RKO (cell line): ENCODE measurements at regions not wholly inside any gene's neighbourhood (a gene's known extent, or its start where the extent isn't known, plus 50 kb on each side); places are given as distances from the start of the nearest gene placed in this dataset.
"Not testable (repeated sequence)": the region's sequence is repeated elsewhere in the genome, so short reads cannot be mapped to it uniquely, and the experiment has no call there.

Source experiments
- DNase-seq: peaks from one replicate; pipeline ENCODE4 v3.0.0-alpha.2; 2016; ENCODE audit warnings: low spot score

GRCh38 chr19:28386066-28386465 is 826.9 kb downstream of the UQCRFS1 start:
- no peak for DNase-seq

- peak; percentile 8 for DNase-seq
These were observed 835.9 kb downstream of the UQCRFS1 start for GRCh38 chr19:28377077-28377476.

- DNase-seq, result no peak
These were observed 838.0 kb downstream of the UQCRFS1 start for GRCh38 chr19:28374971-28375370.

- no peak for DNase-seq
These were observed 840.2 kb downstream of the UQCRFS1 start for GRCh38 chr19:28372576-28373247.

GRCh38 chr19:28367146-28367545 is 845.8 kb downstream of the UQCRFS1 start:
- no peak for DNase-seq

GRCh38 chr19:28363254-28363653 is 849.7 kb downstream of the UQCRFS1 start:
- no peak for DNase-seq

GRCh38 chr19:28359431-28360414 is 853.2 kb downstream of the UQCRFS1 start:
- DNase-seq, result no peak

- DNase-seq, result no peak
These were observed 854.3 kb downstream of the UQCRFS1 start for GRCh38 chr19:28358633-28359032.

- DNase-seq, result no peak
These were observed 861.2 kb downstream of the UQCRFS1 start for GRCh38 chr19:28351761-28352160.

GRCh38 chr19:28351321-28351720 is 861.6 kb downstream of the UQCRFS1 start:
- not testable (repeated sequence) for DNase-seq

- DNase-seq, result no peak
These were observed 862.3 kb downstream of the UQCRFS1 start for GRCh38 chr19:28350673-28351072.

GRCh38 chr19:28350037-28350436 is 862.9 kb downstream of the UQCRFS1 start:
- no peak for DNase-seq

GRCh38 chr19:28349604-28350003 is 863.3 kb downstream of the UQCRFS1 start:
- DNase-seq, result no peak

GRCh38 chr19:28345811-28346210 is 867.1 kb downstream of the UQCRFS1 start:
- DNase-seq, result no peak

- no peak for DNase-seq
These were observed 871.1 kb downstream of the UQCRFS1 start for GRCh38 chr19:28341810-28342350.

- DNase-seq, result no peak
These were observed 878.5 kb downstream of the UQCRFS1 start for GRCh38 chr19:28334419-28334818.

GRCh38 chr19:28333909-28334308 is 879.0 kb downstream of the UQCRFS1 start:
- DNase-seq, result no peak

- no peak for DNase-seq
These were observed 880.1 kb downstream of the UQCRFS1 start for GRCh38 chr19:28332886-28333285.

GRCh38 chr19:28332351-28332750 is 880.6 kb downstream of the UQCRFS1 start:
- DNase-seq, result no peak

- no peak for DNase-seq
These were observed 881.4 kb downstream of the UQCRFS1 start for GRCh38 chr19:28331596-28331995.

GRCh38 chr19:28330831-28331230 is 882.1 kb downstream of the UQCRFS1 start:
- no peak for DNase-seq

- DNase-seq, result no peak
These were observed 883.5 kb downstream of the UQCRFS1 start for GRCh38 chr19:28329429-28329828.

GRCh38 chr19:28327905-28328304 is 885.0 kb downstream of the UQCRFS1 start:
- DNase-seq, result no peak
